Urothelium cell line (cell line): ENCODE measurements at regions not wholly inside any gene's neighbourhood (a gene's known extent, or its start where the extent isn't known, plus 50 kb on each side); places are given as distances from the start of the nearest gene placed in this dataset.

Experiments
- DNase-seq: peaks from one replicate; pipeline ENCODE4 v3.0.0; 2011; ENCODE audit warnings: low spot score, mixed read lengths
- FAIRE-seq: peaks from 2 replicates; lab custom pipeline; 2011; peaks lifted over from hg19 to GRCh38; lab: Jason Lieb, UNC

GRCh38 chr15:94021621-94022320, 209.6 kb upstream of the MCTP2 start:
- FAIRE-seq, result no peak
- no peak for DNase-seq

- FAIRE-seq (no peak), DNase-seq (no peak)
These were observed 212.3 kb upstream of the MCTP2 start for GRCh38 chr15:94019062-94019461.

GRCh38 chr15:94015324-94015723, 216.0 kb upstream of the MCTP2 start:
- no peak for DNase-seq
- FAIRE-seq, result no peak

GRCh38 chr15:94008104-94009074, 223.0 kb upstream of the MCTP2 start:
- no peak for FAIRE-seq
- no peak for DNase-seq

GRCh38 chr15:94004697-94005096, 226.7 kb upstream of the MCTP2 start:
- FAIRE-seq, result no peak

GRCh38 chr15:94002041-94002440, 229.3 kb upstream of the MCTP2 start:
- FAIRE-seq, result no peak
- no peak for DNase-seq

More at GRCh38 chr15:94004697-94005096, 226.7 kb upstream of the MCTP2 start:
- no peak for DNase-seq

GRCh38 chr15:94001255-94001801, 230.0 kb upstream of the MCTP2 start:
- FAIRE-seq, result no peak

GRCh38 chr15:94000606-94001005, 230.8 kb upstream of the MCTP2 start:
- no peak for FAIRE-seq

More at GRCh38 chr15:94001255-94001801, 230.0 kb upstream of the MCTP2 start:
- DNase-seq, result no peak

GRCh38 chr15:93997071-93997658, 234.2 kb upstream of the MCTP2 start:
- FAIRE-seq, result no peak

More at GRCh38 chr15:94000606-94001005, 230.8 kb upstream of the MCTP2 start:
- DNase-seq, result no peak

GRCh38 chr15:93989440-93989998, 241.8 kb upstream of the MCTP2 start:
- DNase-seq (no peak), FAIRE-seq (no peak)

More at GRCh38 chr15:93997071-93997658, 234.2 kb upstream of the MCTP2 start:
- DNase-seq, result peak; percentile 32

GRCh38 chr15:93987068-93987467, 244.3 kb upstream of the MCTP2 start:
- FAIRE-seq (no peak), DNase-seq (no peak)

GRCh38 chr15:93986400-93986984, 244.9 kb upstream of the MCTP2 start:
- DNase-seq (no peak), FAIRE-seq (no peak)

GRCh38 chr15:93985925-93986324, 245.4 kb upstream of the MCTP2 start:
- FAIRE-seq, result no peak
- DNase-seq, result no peak

GRCh38 chr15:93985176-93985575, 246.2 kb upstream of the MCTP2 start:
- no peak for DNase-seq
- FAIRE-seq, result no peak

GRCh38 chr15:93983526-93983925, 247.8 kb upstream of the MCTP2 start:
- no peak for DNase-seq
- no peak for FAIRE-seq

- no peak for DNase-seq
- FAIRE-seq, result no peak
These were observed 249.1 kb upstream of the MCTP2 start for GRCh38 chr15:93982226-93982727.

- no peak for DNase-seq
- FAIRE-seq, result no peak
These were observed 249.7 kb upstream of the MCTP2 start for GRCh38 chr15:93981706-93982105.

- no peak for FAIRE-seq
- DNase-seq, result no peak
These were observed 251.0 kb upstream of the MCTP2 start for GRCh38 chr15:93980261-93980911.

- DNase-seq (peak; percentile 70), FAIRE-seq (no peak)
These were observed 256.4 kb upstream of the MCTP2 start for GRCh38 chr15:93974804-93975481.
